Neuronal stem cell (in vitro differentiated cells): ENCODE measurements at regions not wholly inside any gene's neighbourhood (a gene's known extent, or its start where the extent isn't known, plus 50 kb on each side); places are given as distances from the start of the nearest gene placed in this dataset.

Experiments used
- DNase-seq: peaks from one replicate; pipeline ENCODE4 v3.0.0-alpha.2; 2013; ENCODE audit warnings: low spot score
- H2AFZ ChIP-seq: one replicate; pipeline ENCODE4 v1.6.1; 2013; ENCODE audit warnings: mild to moderate bottlenecking, low read length, inconsistent platforms
- H2AK5ac ChIP-seq: 2 replicates; pipeline ENCODE4 v1.6.1; 2013; ENCODE audit warnings: low read depth, mild to moderate bottlenecking, inconsistent platforms, low read length, moderate library complexity, mixed read lengths
- H2BK120ac ChIP-seq: 2 replicates; pipeline ENCODE4 v1.6.1; 2013; ENCODE audit warnings: low read depth, mild to moderate bottlenecking, inconsistent platforms, low read length, moderate library complexity, mixed read lengths
- H2BK12ac ChIP-seq: one replicate; pipeline ENCODE4 v1.6.1; 2013; ENCODE audit warnings: low read length, inconsistent platforms
- H2BK15ac ChIP-seq: 2 replicates; pipeline ENCODE4 v1.6.1; 2013; ENCODE audit warnings: mild to moderate bottlenecking, low read length, inconsistent platforms, mixed read lengths
- H2BK5ac ChIP-seq: one replicate; pipeline ENCODE4 v1.6.1; 2013; ENCODE audit warnings: inconsistent platforms, mild to moderate bottlenecking, low read length, moderate library complexity
- H3K14ac ChIP-seq: one replicate; pipeline ENCODE4 v1.6.1; 2013; ENCODE audit warnings: low read length, inconsistent platforms
- H3K18ac ChIP-seq: 2 replicates; pipeline ENCODE4 v1.6.1; 2013; ENCODE audit warnings: low read length, inconsistent platforms
- H3K23ac ChIP-seq: 2 replicates; pipeline ENCODE4 v1.6.1; 2013; ENCODE audit warnings: low read depth, mild to moderate bottlenecking, mixed read lengths, low read length, inconsistent platforms; ENCODE audit not compliant: poor library complexity
- H3K27ac ChIP-seq: replicated peaks from 3 replicates; pipeline ENCODE4 v1.5.1; 2013; ENCODE audit warnings: low read length, inconsistent platforms
- H3K27me3 ChIP-seq, 3 experiments: 2 replicates each; pipeline ENCODE4 v1.6.1; 2013; ENCODE audit warnings: low read length in 3 of 3, mild to moderate bottlenecking in 2 of 3, inconsistent platforms in 1 of 3, low read depth in 1 of 3, mixed read lengths in 1 of 3, moderate library complexity in 1 of 3; ENCODE audit not compliant: control insufficient read depth in 3 of 3, insufficient read depth in 3 of 3
- H3K36me3 ChIP-seq, 2 donors: replicated peaks in 1 of 2; 2 replicates each; pipeline ENCODE4 v1.6.1; 2013; ENCODE audit warnings: low read length in 2 of 2; ENCODE audit not compliant: control insufficient read depth in 2 of 2, insufficient read depth in 2 of 2
- H3K4ac ChIP-seq: 2 replicates; pipeline ENCODE4 v1.6.1; 2013; ENCODE audit warnings: inconsistent platforms, mild to moderate bottlenecking, low read length, moderate library complexity
- H3K4me1 ChIP-seq, 2 donors: 1 replicate in 1 of 2; 2 replicates in 1 of 2; pipeline ENCODE4 v1.6.1; 2013; ENCODE audit warnings: low read length in 2 of 2, low read depth in 1 of 2; ENCODE audit not compliant: control insufficient read depth in 2 of 2, insufficient read depth in 1 of 2
- H3K4me2 ChIP-seq: one replicate; pipeline ENCODE4 v1.6.1; 2013; ENCODE audit warnings: mild to moderate bottlenecking, low read length, inconsistent platforms; ENCODE audit not compliant: insufficient read depth, poor library complexity, severe bottlenecking
- H3K4me3 ChIP-seq, 2 donors: 2 replicates each; pipeline ENCODE4 v1.5.1; 2013; ENCODE audit warnings: low read length in 2 of 2, mild to moderate bottlenecking in 2 of 2, inconsistent platforms in 1 of 2, moderate library complexity in 1 of 2
- H3K79me1 ChIP-seq: one replicate; pipeline ENCODE4 v1.6.1; 2013; ENCODE audit warnings: low read depth, mild to moderate bottlenecking, inconsistent platforms, low read length, moderate library complexity
- H3K9ac ChIP-seq: one replicate; pipeline ENCODE4 v1.6.1; 2013; ENCODE audit warnings: mild to moderate bottlenecking, low read depth, low read length, inconsistent platforms; ENCODE audit not compliant: poor library complexity
- H3K9me3 ChIP-seq, 2 donors: replicated peaks in 1 of 2; 2 replicates each; pipeline versions ENCODE3 to v1.6.1; 2013; ENCODE audit warnings: low read length in 2 of 2, mild to moderate bottlenecking in 2 of 2, inconsistent platforms in 1 of 2, low read depth in 1 of 2, mixed read lengths in 1 of 2, moderate library complexity in 1 of 2; ENCODE audit not compliant: control insufficient read depth in 2 of 2, insufficient read depth in 1 of 2
- H4K8ac ChIP-seq: one replicate; pipeline ENCODE4 v1.6.1; 2013; ENCODE audit warnings: low read depth, mild to moderate bottlenecking, inconsistent platforms, low read length, moderate library complexity
- H4K91ac ChIP-seq: one replicate; pipeline ENCODE4 v1.6.1; 2013; ENCODE audit warnings: low read length, low read depth, mild to moderate bottlenecking, inconsistent platforms; ENCODE audit not compliant: poor library complexity
- WGBS, 2 donors: extraction: QIAGEN DNeasy Blood & Tissue Kit; methylation state at CpG; one replicate each; pipeline ENCODE4 v1.1.7; 2013; ENCODE audit warnings: missing lambda C conversion rate in 2 of 2, mixed read lengths in 1 of 2; ENCODE audit not compliant: insufficient read length in 2 of 2, insufficient replicate concordance in 1 of 2; ENCODE audit errors: extremely low coverage in 2 of 2; 5-methylcytosine and 5-hydroxymethylcytosine counted together

GRCh38 chr1:182278144-182279054 is 113.2 kb downstream of the GLUL start:
- Histone ChIP-seq H3K27ac (no peak overlapping the region), H3K9ac (no peak overlapping the region), H3K18ac (peak overlapping the region; percentile 40), H4K8ac (no peak overlapping the region), H3K36me3 (no peaks in the 10 kb centered on the region), H2BK15ac (no peak overlapping the region), H3K79me1 (no peaks in the 10 kb centered on the region), H2AK5ac (no peak overlapping the region), H3K4ac (no peak overlapping the region), H2BK120ac (peak overlapping the region; percentile 88), H3K14ac (no peak overlapping the region), H3K27me3 (no peaks in the 10 kb centered on the region), H2BK5ac (no peak overlapping the region), H3K4me1 (peaks cover 15% of the 10 kb centered on the region in 2 donors), H3K4me2 (no peak overlapping the region), H3K4me3 (no peak overlapping the region), H3K9me3 (no peaks in the 10 kb centered on the region), H2BK12ac (no peak overlapping the region), H2AFZ (peak overlapping the region; percentile 72), H3K23ac (no peak overlapping the region), H4K91ac (no peak overlapping the region)
- no CpG with 5 or more reads among the region's 7 CpGs for WGBS, 2 donors
- no peak for DNase-seq

- H4K8ac ChIP-seq, result no peak overlapping the region
- H3K23ac ChIP-seq, result no peak overlapping the region
- no peak overlapping the region for H3K9ac ChIP-seq
- H3K79me1 ChIP-seq, result no peaks in the 10 kb centered on the region
- no peaks in the 10 kb centered on the region for H3K9me3 ChIP-seq
- no peak overlapping the region for H3K14ac ChIP-seq
- no peak overlapping the region for H3K18ac ChIP-seq
- no peak overlapping the region for H4K91ac ChIP-seq
- no peaks in the 10 kb centered on the region for H3K36me3 ChIP-seq
- H2BK12ac ChIP-seq, result no peak overlapping the region
- H3K27me3 ChIP-seq, result no peaks in the 10 kb centered on the region
- no peak overlapping the region for H2BK15ac ChIP-seq
- H2BK5ac ChIP-seq, result no peak overlapping the region
- H2AK5ac ChIP-seq, result no peak overlapping the region
- no peak overlapping the region for H3K4ac ChIP-seq
- no peak for DNase-seq
- H3K27ac ChIP-seq, result no peak overlapping the region
- no peak overlapping the region for H3K4me2 ChIP-seq
- no peak overlapping the region for H3K4me3 ChIP-seq
- H2AFZ ChIP-seq, result no peak overlapping the region
- H2BK120ac ChIP-seq, result no peak overlapping the region
- H3K4me1 ChIP-seq, result peaks cover 10 to 13% of the 10 kb centered on the region in 2 donors
- no CpG with 5 or more reads among the region's 4 CpGs for WGBS, 2 donors
These were observed 116.3 kb downstream of the GLUL start for GRCh38 chr1:182275271-182275670.

- Histone ChIP-seq H2BK5ac (no peak overlapping the region), H2BK120ac (no peak overlapping the region), H3K4me1 (peaks cover 7 to 8% of the 10 kb centered on the region in 2 donors), H3K9ac (no peak overlapping the region), H2BK15ac (no peak overlapping the region), H3K36me3 (no peaks in the 10 kb centered on the region), H3K23ac (no peak overlapping the region), H3K18ac (no peak overlapping the region), H3K9me3 (no peaks in the 10 kb centered on the region), H2AFZ (no peak overlapping the region), H3K27ac (no peak overlapping the region), H3K4ac (no peak overlapping the region), H3K14ac (no peak overlapping the region), H2AK5ac (no peak overlapping the region), H4K8ac (no peak overlapping the region), H3K27me3 (no peaks in the 10 kb centered on the region), H4K91ac (no peak overlapping the region), H3K4me3 (no peak overlapping the region), H3K4me2 (no peak overlapping the region), H3K79me1 (no peaks in the 10 kb centered on the region), H2BK12ac (no peak overlapping the region)
- no CpG with 5 or more reads among the region's 6 CpGs for WGBS, 2 donors
- DNase-seq, result no peak
These were observed 117.0 kb downstream of the GLUL start for GRCh38 chr1:182274618-182275017.

GRCh38 chr1:182270731-182271130 is 120.9 kb downstream of the GLUL start:
- Histone ChIP-seq H3K36me3 (no peaks in the 10 kb centered on the region), H3K27me3 (no peaks in the 10 kb centered on the region), H3K4me3 (no peak overlapping the region), H2AK5ac (no peak overlapping the region), H2BK12ac (no peak overlapping the region), H3K27ac (no peak overlapping the region), H4K8ac (no peak overlapping the region), H3K9ac (no peak overlapping the region), H3K79me1 (no peaks in the 10 kb centered on the region), H2BK120ac (no peak overlapping the region), H2BK5ac (no peak overlapping the region), H3K23ac (no peak overlapping the region), H3K4me1 (no peaks in the 10 kb centered on the region), H3K14ac (no peak overlapping the region), H2BK15ac (no peak overlapping the region), H4K91ac (no peak overlapping the region), H3K9me3 (no peaks in the 10 kb centered on the region), H3K4me2 (no peak overlapping the region), H2AFZ (no peak overlapping the region), H3K4ac (no peak overlapping the region), H3K18ac (no peak overlapping the region)
- no peak for DNase-seq
- no CpG with 5 or more reads among the region's 1 CpG for WGBS, 2 donors
